Fibroblast of skin of left biceps (primary cell): ENCODE measurements at regions not wholly inside any gene's neighbourhood (a gene's known extent, or its start where the extent isn't known, plus 50 kb on each side); places are given as distances from the start of the nearest gene placed in this dataset.

Experiments
- DNase-seq, 2 experiments: peaks; one replicate each; pipeline ENCODE4 v3.0.0-alpha.2; 2013; ENCODE audit warnings: low read depth in 2 of 2

- no peak for DNase-seq
These were observed 177.1 kb upstream of the ALG10B start for GRCh38 chr12:38139456-38139855.

GRCh38 chr12:38141239-38141638 is 175.3 kb upstream of the ALG10B start:
- no peak for DNase-seq

GRCh38 chr12:38141861-38142260 is 174.7 kb upstream of the ALG10B start:
- no peak for DNase-seq

GRCh38 chr12:38142974-38143373 is 173.6 kb upstream of the ALG10B start:
- no peak for DNase-seq

- no peak for DNase-seq
These were observed 172.5 kb upstream of the ALG10B start for GRCh38 chr12:38144049-38144448.

GRCh38 chr12:38144601-38145436 is 171.8 kb upstream of the ALG10B start:
- DNase-seq: no peak

- DNase-seq: no peak
These were observed 167.0 kb upstream of the ALG10B start for GRCh38 chr12:38149395-38150073.

GRCh38 chr12:38151991-38152700 is 164.4 kb upstream of the ALG10B start:
- no peak for DNase-seq

GRCh38 chr12:38152816-38153736 is 163.5 kb upstream of the ALG10B start:
- DNase-seq: no peak

GRCh38 chr12:38153737-38154061 is 162.9 kb upstream of the ALG10B start:
- no peak for DNase-seq

- DNase-seq: no peak
These were observed 162.2 kb upstream of the ALG10B start for GRCh38 chr12:38154096-38155019.

- no peak for DNase-seq
These were observed 161.6 kb upstream of the ALG10B start for GRCh38 chr12:38155020-38155395.

- no peak for DNase-seq
These were observed 160.8 kb upstream of the ALG10B start for GRCh38 chr12:38155526-38156496.

GRCh38 chr12:38156497-38157245 is 159.9 kb upstream of the ALG10B start:
- DNase-seq: no peak

- no peak for DNase-seq
These were observed 159.2 kb upstream of the ALG10B start for GRCh38 chr12:38157274-38157932.

GRCh38 chr12:38157933-38158401 is 158.6 kb upstream of the ALG10B start:
- DNase-seq: no peak

GRCh38 chr12:38158428-38159091 is 158.0 kb upstream of the ALG10B start:
- DNase-seq: no peak
